Retina (tissue), 1 donor: ENCODE measurements at regions not wholly inside any gene's neighbourhood (a gene's known extent, or its start where the extent isn't known, plus 50 kb on each side); places are given as distances from the start of the nearest gene placed in this dataset.

Source experiments
- DNase-seq: peaks from one replicate; pipeline ENCODE4 v3.0.0-alpha.2; 2016

GRCh38 chr5:2329741-2330140 lies 421.7 kb downstream of the IRX2 start:
- DNase-seq: no peak

GRCh38 chr5:2326601-2327000 lies 424.9 kb downstream of the IRX2 start:
- no peak for DNase-seq

- no peak for DNase-seq
Observed at GRCh38 chr5:2324788-2325187, 426.7 kb downstream of the IRX2 start.

- DNase-seq: no peak
Observed at GRCh38 chr5:2320611-2321010, 430.9 kb downstream of the IRX2 start.

GRCh38 chr5:2317540-2317939 lies 433.9 kb downstream of the IRX2 start:
- DNase-seq: no peak

GRCh38 chr5:2311851-2312250 lies 429.1 kb upstream of the IRX4 start:
- no peak for DNase-seq

GRCh38 chr5:2310946-2311345 lies 428.2 kb upstream of the IRX4 start:
- DNase-seq: no peak

GRCh38 chr5:2307631-2308030 lies 424.9 kb upstream of the IRX4 start:
- no peak for DNase-seq

- DNase-seq: no peak
Observed at GRCh38 chr5:2306711-2307110, 424.0 kb upstream of the IRX4 start.

GRCh38 chr5:2303431-2304100 lies 420.8 kb upstream of the IRX4 start:
- no peak for DNase-seq

GRCh38 chr5:2302169-2302568 lies 419.4 kb upstream of the IRX4 start:
- DNase-seq: no peak

- DNase-seq: no peak
Observed at GRCh38 chr5:2300861-2301574, 418.3 kb upstream of the IRX4 start.

GRCh38 chr5:2300421-2300820 lies 417.7 kb upstream of the IRX4 start:
- no peak for DNase-seq

- DNase-seq: no peak
Observed at GRCh38 chr5:2299388-2300220, 416.9 kb upstream of the IRX4 start.

GRCh38 chr5:2298781-2299180 lies 416.1 kb upstream of the IRX4 start:
- no peak for DNase-seq

GRCh38 chr5:2297991-2298390 lies 415.3 kb upstream of the IRX4 start:
- no peak for DNase-seq

GRCh38 chr5:2295476-2295875 lies 412.8 kb upstream of the IRX4 start:
- DNase-seq: no peak

GRCh38 chr5:2293906-2294305 lies 411.2 kb upstream of the IRX4 start:
- DNase-seq: no peak

- DNase-seq: no peak
Observed at GRCh38 chr5:2291146-2291840, 408.6 kb upstream of the IRX4 start.

GRCh38 chr5:2289380-2289779 lies 406.7 kb upstream of the IRX4 start:
- DNase-seq: no peak

GRCh38 chr5:2288968-2289367 lies 406.2 kb upstream of the IRX4 start:
- no peak for DNase-seq

- DNase-seq: no peak
Observed at GRCh38 chr5:2288466-2288865, 405.7 kb upstream of the IRX4 start.

- DNase-seq: no peak
Observed at GRCh38 chr5:2286250-2286649, 403.5 kb upstream of the IRX4 start.
